HG03066 (cell line): ENCODE measurements at regions not wholly inside any gene's neighbourhood (a gene's known extent, or its start where the extent isn't known, plus 50 kb on each side); places are given as distances from the start of the nearest gene placed in this dataset.
"Not testable (repeated sequence)": the region's sequence is repeated elsewhere in the genome, so short reads cannot be mapped to it uniquely, and the experiment has no call there.

Experiments used
- ATAC-seq: cut with Tn5 transposase; IDR thresholded peaks from one replicate; pipeline ENCODE4 v1.9.1; 2021; ENCODE audit warnings: low read depth; ENCODE audit not compliant: unreplicated experiment

- ATAC-seq: peak; percentile 60
These were observed 448.3 kb downstream of the PCNX1 start for GRCh38 chr14:71355324-71356201.

- no peak for ATAC-seq
These were observed 451.1 kb downstream of the PCNX1 start for GRCh38 chr14:71358209-71358931.

GRCh38 chr14:71358932-71359421 lies 451.7 kb downstream of the PCNX1 start:
- not testable (repeated sequence) for ATAC-seq

GRCh38 chr14:71359823-71360222 lies 452.6 kb downstream of the PCNX1 start:
- ATAC-seq: no peak

- ATAC-seq: no peak
These were observed 454.1 kb downstream of the PCNX1 start for GRCh38 chr14:71361336-71361735.

GRCh38 chr14:71361874-71362273 lies 454.6 kb downstream of the PCNX1 start:
- no peak for ATAC-seq

- no peak for ATAC-seq
These were observed 455.0 kb downstream of the PCNX1 start for GRCh38 chr14:71362282-71362681.

- no peak for ATAC-seq
These were observed 455.8 kb downstream of the PCNX1 start for GRCh38 chr14:71362920-71363584.

GRCh38 chr14:71363946-71364925 lies 457.0 kb downstream of the PCNX1 start:
- ATAC-seq: no peak

GRCh38 chr14:71365361-71365760 lies 458.1 kb downstream of the PCNX1 start:
- ATAC-seq: no peak

- ATAC-seq: no peak
These were observed 459.6 kb downstream of the PCNX1 start for GRCh38 chr14:71366861-71367260.

GRCh38 chr14:71371711-71372396 lies 464.6 kb downstream of the PCNX1 start:
- no peak for ATAC-seq

- ATAC-seq: no peak
These were observed 465.2 kb downstream of the PCNX1 start for GRCh38 chr14:71372411-71372838.

- ATAC-seq: no peak
These were observed 466.5 kb downstream of the PCNX1 start for GRCh38 chr14:71373773-71374172.

- ATAC-seq: no peak
These were observed 467.7 kb downstream of the PCNX1 start for GRCh38 chr14:71374989-71375388.

GRCh38 chr14:71377099-71377498 lies 469.8 kb downstream of the PCNX1 start:
- ATAC-seq: no peak

GRCh38 chr14:71380271-71380670 lies 473.0 kb downstream of the PCNX1 start:
- ATAC-seq: no peak

- no peak for ATAC-seq
These were observed 474.6 kb downstream of the PCNX1 start for GRCh38 chr14:71381814-71382213.

- ATAC-seq: no peak
These were observed 475.1 kb downstream of the PCNX1 start for GRCh38 chr14:71382315-71382714.
